IPS-18c (cell line): ENCODE measurements at regions not wholly inside any gene's neighbourhood (a gene's known extent, or its start where the extent isn't known, plus 50 kb on each side); places are given as distances from the start of the nearest gene placed in this dataset.
"Not testable (repeated sequence)": the region's sequence is repeated elsewhere in the genome, so short reads cannot be mapped to it uniquely, and the experiment has no call there.

ENCODE experiments used
- H3K4me3 ChIP-seq: 2 replicates; pipeline ENCODE4 v1.7.0; 2013; ENCODE audit warnings: low read depth, mild to moderate bottlenecking, low read length, moderate library complexity; ENCODE audit not compliant: insufficient read depth
- H3K9me3 ChIP-seq: one replicate; pipeline ENCODE4 v1.6.1; 2013; ENCODE audit warnings: mild to moderate bottlenecking, low read length, moderate library complexity; ENCODE audit not compliant: control insufficient read depth, insufficient read depth

DNA sequence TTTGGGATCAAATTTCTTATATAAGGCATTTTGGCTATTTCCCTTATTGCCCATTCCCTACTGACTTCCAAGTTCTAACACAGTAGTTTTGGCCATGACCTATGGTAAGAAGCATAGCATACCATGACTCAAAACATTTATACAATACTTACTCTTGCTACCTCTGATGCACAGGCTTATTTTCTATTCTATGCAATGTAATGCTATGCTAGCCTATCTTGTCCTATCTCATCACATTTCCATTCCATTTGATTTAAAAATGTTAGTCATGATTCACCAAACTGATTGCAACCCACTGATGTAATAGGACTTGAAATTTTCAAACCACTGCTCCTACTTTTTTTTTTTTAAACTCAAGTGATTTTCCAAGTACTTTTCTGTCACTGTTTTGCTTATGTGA, 658.5 kb downstream of the TYW1 start:
- H3K4me3 ChIP-seq, result no peak overlapping the region
- H3K9me3 ChIP-seq, result peaks cover 27% of the 10 kb centered on the region

DNA sequence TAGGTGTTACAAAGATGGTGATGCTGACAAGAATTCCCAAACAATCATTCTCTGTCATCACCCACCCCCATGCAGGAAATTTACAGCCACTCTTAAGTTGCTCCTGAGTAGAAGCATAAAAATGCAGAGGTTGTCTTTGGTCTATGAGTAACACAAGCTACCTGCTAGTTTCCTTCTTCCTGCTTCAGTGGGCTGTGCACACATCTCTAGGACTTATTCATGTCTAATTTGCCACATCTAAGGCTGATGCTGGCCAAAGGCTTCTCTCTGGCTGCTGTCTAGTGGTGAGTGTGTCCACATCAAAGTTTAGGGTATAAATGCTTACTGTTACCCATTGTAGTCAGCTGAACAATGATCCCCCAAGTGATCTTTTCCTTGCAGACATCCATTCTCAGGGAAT, 662.5 kb downstream of the TYW1 start:
- Histone ChIP-seq H3K4me3 (no peak overlapping the region), H3K9me3 (peaks cover 23% of the 10 kb centered on the region)

- H3K4me3 ChIP-seq, result no peak overlapping the region; the same call in 1 of the 2 replicates
- peaks cover 10% of the 10 kb centered on the region for H3K9me3 ChIP-seq
These were observed 666.2 kb downstream of the TYW1 start for GRCh38 chr7:67662804-67663203.

GRCh38 chr7:67663644-67664043, 667.0 kb downstream of the TYW1 start:
- Histone ChIP-seq H3K9me3 (peaks cover 14% of the 10 kb centered on the region), H3K4me3 (no peak overlapping the region)

GRCh38 chr7:67666359-67666758, 669.7 kb downstream of the TYW1 start:
- not testable (repeated sequence) for H3K4me3 ChIP-seq
- peaks cover 11% of the 10 kb centered on the region for H3K9me3 ChIP-seq

DNA sequence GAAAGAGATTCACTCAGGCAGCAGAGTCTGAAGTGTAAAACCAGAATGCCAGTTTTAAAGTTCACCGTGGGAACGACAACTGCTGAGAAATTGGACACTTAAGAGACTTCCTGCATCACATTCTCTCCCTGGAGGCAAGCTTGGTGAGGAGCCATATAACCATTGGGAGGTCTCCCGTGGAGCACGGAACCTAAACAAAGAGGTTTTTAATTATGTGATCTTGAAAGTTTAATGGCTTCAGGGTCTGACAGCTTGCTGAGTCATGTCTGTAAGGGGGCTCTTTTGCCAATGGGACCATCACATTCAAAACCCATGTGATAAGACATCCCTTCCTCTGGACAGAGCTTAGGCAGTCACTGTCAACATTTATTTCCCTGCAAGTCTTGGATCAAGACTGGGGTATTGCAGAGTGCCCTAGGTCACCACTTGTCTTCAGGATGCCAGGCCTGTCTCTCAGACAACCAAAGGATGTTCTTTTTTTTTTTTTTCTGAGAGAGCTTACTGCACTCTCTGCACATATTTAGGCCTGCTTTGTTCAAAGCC, 674.4 kb downstream of the TYW1 start:
- Histone ChIP-seq H3K4me3 (no peak overlapping the region), H3K9me3 (peaks cover 18% of the 10 kb centered on the region)

DNA sequence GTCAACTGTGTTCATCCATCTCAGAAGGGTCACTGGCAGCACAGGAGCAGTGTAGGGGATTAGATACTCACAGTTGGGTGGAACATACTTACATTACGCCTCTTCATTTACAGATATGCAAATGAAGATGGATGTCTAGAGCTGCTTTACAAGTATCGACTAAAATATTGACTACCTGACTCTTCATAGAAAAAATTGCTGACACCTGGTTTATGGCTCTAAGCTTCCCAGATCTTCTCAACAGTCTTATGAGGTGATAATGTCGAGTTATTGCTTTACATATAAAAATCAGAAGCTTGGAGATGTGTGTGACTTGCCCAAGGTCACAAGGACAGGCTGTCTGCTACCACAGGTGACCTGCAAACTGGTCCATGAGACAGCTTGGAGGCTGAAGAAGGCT, 677.2 kb downstream of the TYW1 start:
- Histone ChIP-seq H3K9me3 (peaks cover 26% of the 10 kb centered on the region), H3K4me3 (no peak overlapping the region)

DNA sequence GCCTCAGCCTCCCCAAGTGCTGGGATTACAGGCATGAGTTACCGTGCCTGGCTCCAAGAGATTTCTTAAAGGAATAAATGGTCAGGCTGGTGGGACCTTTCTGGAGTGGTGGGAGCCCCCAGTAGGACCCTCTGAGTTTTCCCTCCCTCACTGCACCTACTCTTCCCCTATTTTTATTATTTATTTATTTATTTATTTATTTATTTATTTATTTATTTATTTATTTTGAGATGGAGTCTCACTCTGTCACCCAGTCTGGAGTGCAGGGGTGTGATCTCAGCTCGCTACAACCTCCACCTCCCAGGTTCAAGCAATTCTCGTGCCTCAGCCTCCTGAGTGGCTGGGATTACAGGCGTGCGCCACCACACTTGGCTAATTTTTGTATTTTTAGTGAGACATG, 678.2 kb downstream of the TYW1 start:
- peaks cover 34% of the 10 kb centered on the region for H3K9me3 ChIP-seq
- H3K4me3 ChIP-seq, result not testable (repeated sequence)

DNA sequence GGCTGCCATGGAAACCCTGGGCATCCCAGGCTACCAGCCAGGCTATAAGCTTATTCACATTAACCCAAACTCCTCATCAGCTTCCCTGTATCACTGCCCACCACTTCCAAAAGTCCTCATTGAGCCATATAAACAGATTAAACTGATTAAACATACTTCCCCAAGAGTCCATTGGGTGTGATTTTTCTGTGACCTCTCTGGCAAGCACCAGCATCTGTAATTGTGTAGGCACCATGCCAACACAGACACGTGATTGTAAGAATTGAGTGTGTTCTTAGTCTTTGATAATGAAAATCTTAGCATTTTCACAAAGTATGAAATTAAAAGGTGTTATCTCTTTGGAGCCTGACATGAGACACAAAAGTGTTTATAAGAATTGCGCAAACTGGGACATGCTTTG, 679.3 kb downstream of the TYW1 start:
- H3K9me3 ChIP-seq, result peaks cover 37% of the 10 kb centered on the region
- H3K4me3 ChIP-seq, result no peak overlapping the region

DNA sequence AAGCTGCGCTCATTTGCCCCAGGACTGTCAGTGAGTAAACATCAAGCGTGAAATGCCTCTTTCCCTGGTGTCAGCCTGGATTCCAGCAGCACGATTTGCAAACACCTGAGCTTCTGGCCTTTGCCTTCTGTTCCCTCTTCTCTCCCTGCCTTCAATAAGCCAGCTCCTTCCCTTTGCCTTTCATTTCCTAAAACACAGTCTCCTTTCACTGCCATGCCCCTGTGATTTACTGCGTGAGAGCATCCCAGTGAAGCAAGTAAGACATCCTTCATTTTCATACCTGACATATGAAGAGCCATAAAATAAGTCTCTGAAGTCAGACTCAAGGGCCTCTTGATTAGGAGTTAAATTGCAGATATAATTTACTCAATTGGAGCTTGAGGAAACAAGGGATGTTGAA, 681.8 kb downstream of the TYW1 start:
- Histone ChIP-seq H3K9me3 (peaks cover 31% of the 10 kb centered on the region), H3K4me3 (no peak overlapping the region)

GRCh38 chr7:67683628-67684027, 687.0 kb downstream of the TYW1 start:
- peaks cover 20% of the 10 kb centered on the region for H3K9me3 ChIP-seq
- H3K4me3 ChIP-seq, result no peak overlapping the region

GRCh38 chr7:67690700-67691099, 694.1 kb downstream of the TYW1 start:
- Histone ChIP-seq H3K9me3 (peaks cover 28% of the 10 kb centered on the region), H3K4me3 (no peak overlapping the region)

GRCh38 chr7:67692425-67692824, 695.8 kb downstream of the TYW1 start:
- no peak overlapping the region for H3K4me3 ChIP-seq
- peaks cover 31% of the 10 kb centered on the region for H3K9me3 ChIP-seq

DNA sequence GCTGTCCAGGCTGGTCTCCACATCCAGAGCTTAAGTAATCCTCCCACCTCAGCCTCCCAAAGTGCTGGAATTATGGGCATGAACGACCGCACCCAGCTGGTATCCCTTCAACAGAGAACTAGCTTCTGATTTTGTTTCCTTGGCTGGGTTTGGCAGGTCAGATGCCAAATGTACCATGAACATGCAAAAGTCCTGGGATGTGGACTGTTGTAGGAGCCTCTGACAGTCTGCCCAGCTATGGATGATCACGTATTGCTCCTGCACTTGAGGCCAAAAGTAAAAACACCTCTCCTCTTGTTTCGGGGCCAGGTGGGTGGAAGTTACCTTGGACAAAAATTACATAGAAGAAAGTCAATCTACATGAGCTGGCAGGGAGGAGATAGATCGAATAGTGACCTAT, 699.5 kb downstream of the TYW1 start:
- Histone ChIP-seq H3K4me3 (no peak overlapping the region), H3K9me3 (peaks cover 30% of the 10 kb centered on the region)

- Histone ChIP-seq H3K9me3 (peaks cover 34% of the 10 kb centered on the region), H3K4me3 (no peak overlapping the region)
These were observed 700.2 kb downstream of the TYW1 start for GRCh38 chr7:67696878-67697277.

DNA sequence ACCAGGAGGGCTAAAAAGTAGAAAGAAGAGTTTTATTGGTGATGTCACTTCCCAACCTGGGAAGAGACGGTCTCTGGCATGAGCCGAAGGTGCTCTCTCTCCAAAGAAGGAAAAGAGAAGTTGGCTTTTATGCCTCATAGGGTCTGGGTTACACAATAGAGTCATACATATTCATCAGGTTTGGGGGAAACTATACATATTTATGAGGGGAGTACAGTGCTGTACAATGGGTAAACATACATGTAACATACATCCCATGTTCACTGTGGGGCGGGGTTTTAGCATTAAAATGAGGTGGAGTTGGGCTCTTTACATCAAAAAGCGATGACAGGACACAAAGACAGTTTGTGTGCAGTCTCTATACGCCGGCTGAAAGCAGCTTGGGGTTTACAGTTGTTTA, 701.7 kb downstream of the TYW1 start:
- Histone ChIP-seq H3K4me3 (peak overlapping the region; percentile 24; the same call in 1 of the 2 replicates), H3K9me3 (peaks cover 31% of the 10 kb centered on the region)

GRCh38 chr7:67705850-67706249, 709.2 kb downstream of the TYW1 start:
- H3K4me3 ChIP-seq, result no peak overlapping the region
- H3K9me3 ChIP-seq, result peaks cover 24% of the 10 kb centered on the region

DNA sequence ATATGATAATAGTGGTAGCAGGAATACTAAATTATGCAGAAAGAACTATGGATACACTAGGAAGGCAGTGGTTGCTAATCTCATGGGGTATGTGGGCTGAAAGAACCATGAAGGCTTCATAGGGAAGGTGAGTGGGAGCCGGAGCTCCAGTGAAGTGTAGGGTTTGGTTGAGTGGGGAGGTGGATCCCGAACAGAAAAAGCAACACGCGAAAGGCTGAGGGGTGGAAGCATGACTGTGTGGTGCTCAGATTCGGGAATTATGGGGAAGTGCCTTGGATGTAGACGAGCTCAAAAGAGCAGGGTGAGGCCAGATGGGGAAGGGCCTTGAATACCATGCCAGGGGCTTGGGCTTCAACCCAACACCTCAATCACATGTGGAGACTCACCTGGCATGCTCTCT, 715.1 kb downstream of the TYW1 start:
- H3K9me3 ChIP-seq, result peaks cover 17% of the 10 kb centered on the region
- H3K4me3 ChIP-seq, result no peak overlapping the region

DNA sequence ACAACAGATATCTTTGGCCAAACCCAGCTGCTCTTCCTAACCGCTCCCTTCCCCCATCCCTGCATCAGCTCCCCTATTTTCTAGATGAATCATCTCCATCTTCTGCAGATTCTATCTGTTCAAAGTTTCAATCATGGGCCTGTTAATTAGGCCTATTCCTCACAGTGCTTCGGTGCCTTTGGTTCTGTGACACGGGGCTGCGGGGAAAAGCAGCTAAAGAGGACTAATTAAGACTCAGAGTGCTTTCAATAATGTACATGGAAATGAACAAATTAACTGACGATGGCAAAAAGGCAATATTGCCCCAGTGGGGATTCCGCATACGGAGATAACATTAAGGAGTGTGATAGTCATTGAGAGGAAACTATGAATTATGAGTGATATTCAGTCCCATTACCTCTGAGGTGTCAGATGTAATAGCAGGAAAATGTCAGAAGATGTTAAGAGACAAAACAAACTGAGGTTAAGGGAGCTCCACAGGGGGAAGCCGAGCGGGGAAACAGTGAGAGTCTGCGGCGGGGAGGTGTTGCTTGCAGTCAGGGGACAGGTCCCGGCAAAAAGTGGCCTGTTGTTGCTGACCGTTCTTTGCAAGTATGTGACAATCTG, 716.9 kb downstream of the TYW1 start:
- no peak overlapping the region for H3K4me3 ChIP-seq
- peaks cover 21% of the 10 kb centered on the region for H3K9me3 ChIP-seq
